MM.1S (cell line): ENCODE measurements at regions not wholly inside any gene's neighbourhood (a gene's known extent, or its start where the extent isn't known, plus 50 kb on each side); places are given as distances from the start of the nearest gene placed in this dataset.

ENCODE experiments used
- DNase-seq: peaks from one replicate; pipeline ENCODE4 v3.0.0-alpha.2; 2015
- H2AFZ ChIP-seq: fragments of 300-600 bp; sonication (generic); 2 replicates; pipeline ENCODE4 v1.6.0; 2016; ENCODE audit warnings: antibody characterized with exemption, low read length
- H3F3A ChIP-seq: fragments of 300-600 bp; sonication (generic); 2 replicates; pipeline ENCODE4 v1.6.1; 2016; ENCODE audit warnings: mild to moderate bottlenecking, antibody characterized with exemption, low read length, moderate library complexity, mixed read lengths; ENCODE audit not compliant: insufficient read depth
- H3K27ac ChIP-seq: fragments of 300-600 bp; sonication (generic); 2 replicates; pipeline ENCODE4 v1.5.1; 2016; ENCODE audit warnings: mild to moderate bottlenecking, low read length
- H3K27me3 ChIP-seq: fragments of 300-600 bp; sonication (generic); replicated peaks from 2 replicates; pipeline ENCODE4 v1.6.0; 2016; ENCODE audit warnings: low read length; ENCODE audit not compliant: insufficient read depth
- H3K36me3 ChIP-seq: fragments of 300-600 bp; sonication (generic); replicated peaks from 2 replicates; pipeline ENCODE4 v1.6.1; 2016; ENCODE audit warnings: mild to moderate bottlenecking, low read length, mixed read lengths; ENCODE audit not compliant: insufficient read depth
- H3K4me1 ChIP-seq: fragments of 300-600 bp; sonication (generic); 2 replicates; pipeline ENCODE4 v1.6.1; 2016; ENCODE audit warnings: low read length, mixed read lengths
- H3K4me2 ChIP-seq: fragments of 300-600 bp; sonication (generic); 2 replicates; pipeline ENCODE4 v1.6.0; 2016; ENCODE audit warnings: low read depth, low read length
- H3K4me3 ChIP-seq: fragments of 300-600 bp; sonication (generic); 2 replicates; pipeline ENCODE4 v1.5.1; 2016; ENCODE audit warnings: low read length, mixed read lengths
- H3K79me2 ChIP-seq: fragments of 300-600 bp; sonication (generic); 2 replicates; pipeline ENCODE4 v1.6.1; 2016; ENCODE audit warnings: mixed run types, low read length, mixed read lengths
- H3K9ac ChIP-seq: fragments of 300-600 bp; sonication (generic); 2 replicates; pipeline ENCODE4 v1.6.1; 2016; ENCODE audit warnings: low read length, mixed read lengths
- H3K9me2 ChIP-seq: fragments of 300-600 bp; sonication (generic); replicated peaks from 2 replicates; pipeline ENCODE4 v1.6.1; 2016; ENCODE audit warnings: mild to moderate bottlenecking, low read length, mixed read lengths; ENCODE audit not compliant: insufficient read depth
- H3K9me3 ChIP-seq: fragments of 300-600 bp; sonication (generic); replicated peaks from 2 replicates; pipeline ENCODE4 v1.6.1; 2016; ENCODE audit warnings: mild to moderate bottlenecking, low read length, mixed read lengths; ENCODE audit not compliant: insufficient read depth
- H4K20me1 ChIP-seq: fragments of 300-600 bp; sonication (generic); 2 replicates; pipeline ENCODE4 v1.6.1; 2016; ENCODE audit warnings: mild to moderate bottlenecking, low read length, moderate library complexity, mixed read lengths; ENCODE audit not compliant: insufficient read depth
- CTCF ChIP-seq: fragments of 300-600 bp; sonication (generic); IDR thresholded peaks from 2 replicates; pipeline ENCODE4 v1.5.1; 2016; ENCODE audit warnings: antibody characterized with exemption, low read length, mixed read lengths
- EZH2 ChIP-seq: fragments of 300-600 bp; sonication (generic); optimal IDR thresholded peaks from 2 replicates; pipeline ENCODE3; 2017; ENCODE audit warnings: low read depth, mild to moderate bottlenecking, antibody characterized with exemption, low read length, mixed read lengths
- EZH2phosphoT487 ChIP-seq: fragments of 300-600 bp; sonication (generic); IDR thresholded peaks from 2 replicates; pipeline ENCODE4 v1.6.1; 2018; ENCODE audit warnings: antibody characterized with exemption, low read length

DNA sequence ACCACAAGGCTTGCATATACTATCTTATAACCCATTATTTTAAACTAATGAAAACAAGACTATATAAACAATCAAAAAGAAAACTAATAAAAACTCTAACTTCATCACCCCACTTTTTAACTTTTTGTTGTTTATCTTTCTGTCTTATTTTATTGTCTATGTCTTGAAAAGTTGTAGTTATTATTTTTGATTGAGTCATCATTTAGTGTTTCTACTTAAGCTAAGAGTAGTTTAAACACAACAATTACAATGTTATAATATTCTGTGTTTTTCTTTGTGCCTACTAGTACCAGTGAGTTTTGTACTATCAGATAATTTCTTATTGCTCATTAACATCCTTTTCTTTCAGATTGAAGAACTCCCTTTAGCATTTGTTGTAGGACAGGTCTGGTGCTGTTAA, 318.7 kb upstream of the ATP5MC3 start:
- Histone ChIP-seq H3K27me3 (no peaks in the 10 kb centered on the region), H3F3A (no peaks in the 10 kb centered on the region), H3K4me2 (no peak overlapping the region), H3K9me3 (0 out of 2 replicates have a peak, but pooled peaks cover 3% of the 10 kb centered on the region), H3K79me2 (no peaks in the 10 kb centered on the region), H3K4me1 (no peaks in the 10 kb centered on the region), H3K36me3 (no peaks in the 10 kb centered on the region), H3K27ac (no peak overlapping the region), H3K4me3 (no peak overlapping the region), H3K9ac (no peak overlapping the region), H2AFZ (no peak overlapping the region), H4K20me1 (no peaks in the 10 kb centered on the region), H3K9me2 (no peaks in the 10 kb centered on the region)
- TF ChIP-seq EZH2phosphoT487, result no peak
- no peak for TF ChIP-seq CTCF
- no peak for TF ChIP-seq EZH2
- no peak for DNase-seq

DNA sequence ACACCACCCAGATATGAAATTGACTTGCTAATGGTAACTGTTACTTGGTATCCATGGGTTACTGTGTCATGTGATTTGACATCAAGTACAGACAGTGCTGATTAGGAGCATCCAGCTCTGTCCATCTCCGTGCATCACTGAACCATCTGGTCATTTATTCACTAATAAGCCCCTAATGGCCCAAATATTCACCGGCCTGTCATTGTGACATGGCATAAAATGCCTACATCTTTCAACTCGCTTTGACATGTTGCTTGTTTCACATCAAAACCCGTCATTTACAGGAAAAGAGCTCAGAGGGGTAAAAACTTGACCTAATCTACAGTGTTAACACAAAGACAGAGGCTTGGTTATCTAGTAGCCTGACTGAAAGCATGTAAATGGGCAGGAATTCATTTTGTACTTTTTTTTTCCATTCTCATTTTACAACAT, 308.9 kb upstream of the ATP5MC3 start:
- no peak for DNase-seq
- no peak overlapping the region for H3K4me2 ChIP-seq
- H4K20me1 ChIP-seq, result no peaks in the 10 kb centered on the region
- no peaks in the 10 kb centered on the region for H3K27me3 ChIP-seq
- H3K9me3 ChIP-seq, result no peaks in the 10 kb centered on the region
- H3K9ac ChIP-seq, result no peak overlapping the region
- no peaks in the 10 kb centered on the region for H3K9me2 ChIP-seq
- H3K4me3 ChIP-seq, result no peak overlapping the region
- no peak for TF ChIP-seq CTCF
- TF ChIP-seq EZH2phosphoT487, result no peak
- TF ChIP-seq EZH2, result no peak
- no peaks in the 10 kb centered on the region for H3F3A ChIP-seq
- no peaks in the 10 kb centered on the region for H3K79me2 ChIP-seq
- H3K4me1 ChIP-seq, result no peaks in the 10 kb centered on the region
- no peak overlapping the region for H3K27ac ChIP-seq
- no peak overlapping the region for H2AFZ ChIP-seq
- no peaks in the 10 kb centered on the region for H3K36me3 ChIP-seq

GRCh38 chr2:175478096-175478768, 296.7 kb upstream of the ATP5MC3 start:
- TF ChIP-seq EZH2 (no peak), CTCF (no peak), EZH2phosphoT487 (no peak)
- H3K4me2 ChIP-seq, result no peak overlapping the region
- no peak overlapping the region for H3K4me3 ChIP-seq
- no peaks in the 10 kb centered on the region for H3K9me2 ChIP-seq
- H3K27me3 ChIP-seq, result no peaks in the 10 kb centered on the region
- no peaks in the 10 kb centered on the region for H3K79me2 ChIP-seq
- no peaks in the 10 kb centered on the region for H3K4me1 ChIP-seq
- H3K9me3 ChIP-seq, result no peaks in the 10 kb centered on the region
- no peaks in the 10 kb centered on the region for H3F3A ChIP-seq
- no peaks in the 10 kb centered on the region for H3K36me3 ChIP-seq
- no peaks in the 10 kb centered on the region for H4K20me1 ChIP-seq
- H3K27ac ChIP-seq, result no peak overlapping the region
- no peak for DNase-seq
- H2AFZ ChIP-seq, result no peak overlapping the region
- no peak overlapping the region for H3K9ac ChIP-seq
